IPS-NIHi7 (cell line): ENCODE measurements at regions not wholly inside any gene's neighbourhood (a gene's known extent, or its start where the extent isn't known, plus 50 kb on each side); places are given as distances from the start of the nearest gene placed in this dataset.

Experiments
- DNase-seq: peaks from one replicate; pipeline ENCODE4 v3.0.0; 2012; ENCODE audit warnings: mixed read lengths; ENCODE audit errors: extremely low spot score

GRCh38 chr15:69530991-69531664 is 78.5 kb downstream of the RPLP1 start:
- no peak for DNase-seq

- no peak for DNase-seq
Observed at GRCh38 chr15:69531665-69532027, 79.0 kb downstream of the RPLP1 start.

GRCh38 chr15:69532066-69532465 is 79.4 kb downstream of the RPLP1 start:
- DNase-seq = no peak

- DNase-seq = no peak
Observed at GRCh38 chr15:69532856-69533255, 80.2 kb downstream of the RPLP1 start.

GRCh38 chr15:69533522-69533921 is 80.9 kb downstream of the RPLP1 start:
- DNase-seq = no peak

- DNase-seq = no peak
Observed at GRCh38 chr15:69535101-69535638, 82.6 kb downstream of the RPLP1 start.

- DNase-seq = no peak
Observed at GRCh38 chr15:69535998-69536397, 83.4 kb downstream of the RPLP1 start.

GRCh38 chr15:69536726-69537512 is 84.3 kb downstream of the RPLP1 start:
- DNase-seq = no peak

GRCh38 chr15:69537901-69538300 is 85.3 kb downstream of the RPLP1 start:
- no peak for DNase-seq

GRCh38 chr15:69538379-69538778 is 85.8 kb downstream of the RPLP1 start:
- DNase-seq = no peak

- DNase-seq = no peak
Observed at GRCh38 chr15:69539345-69539744, 86.7 kb downstream of the RPLP1 start.

- no peak for DNase-seq
Observed at GRCh38 chr15:69540622-69541021, 88.0 kb downstream of the RPLP1 start.

GRCh38 chr15:69542028-69542427 is 89.4 kb downstream of the RPLP1 start:
- DNase-seq = no peak

- peak; percentile 49 for DNase-seq
Observed at GRCh38 chr15:69543681-69544364, 91.2 kb downstream of the RPLP1 start.

GRCh38 chr15:69544365-69545113 is 91.9 kb downstream of the RPLP1 start:
- DNase-seq = no peak

GRCh38 chr15:69546182-69546581 is 93.6 kb downstream of the RPLP1 start:
- DNase-seq = no peak

- no peak for DNase-seq
Observed at GRCh38 chr15:69548395-69549180, 96.0 kb downstream of the RPLP1 start.

GRCh38 chr15:69551391-69552056 is 98.9 kb downstream of the RPLP1 start:
- no peak for DNase-seq

- DNase-seq = no peak
Observed at GRCh38 chr15:69552057-69552815, 99.6 kb downstream of the RPLP1 start.

- no peak for DNase-seq
Observed at GRCh38 chr15:69553686-69554085, 101.1 kb downstream of the RPLP1 start.
